AG09319 (cell line): ENCODE measurements at regions not wholly inside any gene's neighbourhood (a gene's known extent, or its start where the extent isn't known, plus 50 kb on each side); places are given as distances from the start of the nearest gene placed in this dataset.

Source experiments
- DNase-seq: peaks from one replicate; pipeline ENCODE4 v3.0.0-alpha.2; 2010; ENCODE audit warnings: low read depth; ENCODE audit errors: extremely low read depth
- TF ChIP-seq, protein P1 (sequence below): IDR thresholded peaks from 2 replicates; pipeline ENCODE4 v1.5.1; 2011; ENCODE audit warnings: low read depth, mild to moderate bottlenecking, inconsistent platforms, low read length, moderate library complexity

GRCh38 chr16:74232806-74233465 is 63.7 kb upstream of the PSMD7 start:
- TF ChIP-seq, protein P1, sequence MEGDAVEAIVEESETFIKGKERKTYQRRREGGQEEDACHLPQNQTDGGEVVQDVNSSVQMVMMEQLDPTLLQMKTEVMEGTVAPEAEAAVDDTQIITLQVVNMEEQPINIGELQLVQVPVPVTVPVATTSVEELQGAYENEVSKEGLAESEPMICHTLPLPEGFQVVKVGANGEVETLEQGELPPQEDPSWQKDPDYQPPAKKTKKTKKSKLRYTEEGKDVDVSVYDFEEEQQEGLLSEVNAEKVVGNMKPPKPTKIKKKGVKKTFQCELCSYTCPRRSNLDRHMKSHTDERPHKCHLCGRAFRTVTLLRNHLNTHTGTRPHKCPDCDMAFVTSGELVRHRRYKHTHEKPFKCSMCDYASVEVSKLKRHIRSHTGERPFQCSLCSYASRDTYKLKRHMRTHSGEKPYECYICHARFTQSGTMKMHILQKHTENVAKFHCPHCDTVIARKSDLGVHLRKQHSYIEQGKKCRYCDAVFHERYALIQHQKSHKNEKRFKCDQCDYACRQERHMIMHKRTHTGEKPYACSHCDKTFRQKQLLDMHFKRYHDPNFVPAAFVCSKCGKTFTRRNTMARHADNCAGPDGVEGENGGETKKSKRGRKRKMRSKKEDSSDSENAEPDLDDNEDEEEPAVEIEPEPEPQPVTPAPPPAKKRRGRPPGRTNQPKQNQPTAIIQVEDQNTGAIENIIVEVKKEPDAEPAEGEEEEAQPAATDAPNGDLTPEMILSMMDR: no peak
- no peak for DNase-seq

DNA sequence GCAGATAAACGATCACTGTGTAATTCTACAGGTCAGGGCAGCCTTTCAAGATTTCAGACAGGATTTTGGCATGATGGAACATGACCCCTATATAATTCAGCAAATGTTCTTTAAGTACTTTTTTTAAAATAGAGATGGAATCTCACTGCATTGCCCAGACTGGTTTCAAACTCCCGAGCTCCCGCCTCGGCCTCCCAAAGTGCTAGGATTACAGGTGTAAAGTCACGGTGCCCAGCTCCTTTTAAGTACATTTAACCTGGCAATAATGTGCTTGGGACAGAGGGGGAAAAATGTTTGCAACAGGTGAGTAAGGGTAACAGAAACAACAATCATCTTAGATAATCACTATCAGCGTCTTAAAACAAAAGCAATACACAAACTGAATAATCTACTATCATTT is 66.5 kb upstream of the PSMD7 start:
- no peak for DNase-seq
- TF ChIP-seq, protein P1: no peak

GRCh38 chr16:74226338-74226954 is 70.2 kb upstream of the PSMD7 start:
- TF ChIP-seq, protein P1: peak; percentile 55
- DNase-seq: no peak

GRCh38 chr16:74224828-74225612 is 71.6 kb upstream of the PSMD7 start:
- TF ChIP-seq, protein P1: no peak

GRCh38 chr16:74221828-74222227 is 74.8 kb upstream of the PSMD7 start:
- DNase-seq: no peak
- TF ChIP-seq, protein P1: no peak

More at GRCh38 chr16:74224828-74225612, 71.6 kb upstream of the PSMD7 start:
- DNase-seq: no peak

GRCh38 chr16:74219706-74220105 is 76.9 kb upstream of the PSMD7 start:
- no peak for DNase-seq
- TF ChIP-seq, protein P1: no peak

GRCh38 chr16:74218871-74219270 is 77.7 kb upstream of the PSMD7 start:
- TF ChIP-seq, protein P1: no peak
- DNase-seq: no peak
